ENCODE measurements at regions not wholly inside any gene's neighbourhood (a gene's known extent, or its start where the extent isn't known, plus 50 kb on each side); places are given as distances from the start of the nearest gene placed in this dataset.

GRCh38 chr7:35495377-35495776, 199.6 kb downstream of the HERPUD2 start:
- no peak overlapping the region for H3K4me3 ChIP-seq (ENCODE audit: low read depth, low read length)
- no peak for TF ChIP-seq CTCF (IDR thresholded peaks at IDR 0.05; ENCODE audit: insufficient read depth, low read length)
- DNase-seq (ENCODE audit: low read depth): no peak

GRCh38 chr7:35494407-35494806, 200.5 kb downstream of the HERPUD2 start:
- no peak for TF ChIP-seq CTCF (IDR thresholded peaks at IDR 0.05; ENCODE audit: insufficient read depth, low read length)
- no peak overlapping the region for H3K4me3 ChIP-seq (ENCODE audit: low read depth, low read length)
- DNase-seq (ENCODE audit: low read depth): no peak

GRCh38 chr7:35492451-35493175, 202.3 kb downstream of the HERPUD2 start:
- no peak for TF ChIP-seq CTCF (IDR thresholded peaks at IDR 0.05; ENCODE audit: insufficient read depth, low read length)
- no peak overlapping the region for H3K4me3 ChIP-seq (ENCODE audit: low read depth, low read length)
- DNase-seq (ENCODE audit: low read depth): no peak

GRCh38 chr7:35491233-35491632, 203.7 kb downstream of the HERPUD2 start:
- no peak for TF ChIP-seq CTCF (IDR thresholded peaks at IDR 0.05; ENCODE audit: insufficient read depth, low read length)
- no peak overlapping the region for H3K4me3 ChIP-seq (ENCODE audit: low read depth, low read length)
- DNase-seq (ENCODE audit: low read depth): no peak

GRCh38 chr7:35487841-35488240, 207.1 kb downstream of the HERPUD2 start:
- no peak overlapping the region for H3K4me3 ChIP-seq (ENCODE audit: low read depth, low read length)
- no peak for DNase-seq (ENCODE audit: low read depth)
- no peak for TF ChIP-seq CTCF (IDR thresholded peaks at IDR 0.05; ENCODE audit: insufficient read depth, low read length)

GRCh38 chr7:35487402-35487801, 207.5 kb downstream of the HERPUD2 start:
- TF ChIP-seq CTCF (IDR thresholded peaks at IDR 0.05; ENCODE audit: insufficient read depth, low read length): no peak
- H3K4me3 ChIP-seq (ENCODE audit: low read depth, low read length): no peak overlapping the region
- no peak for DNase-seq (ENCODE audit: low read depth)

GRCh38 chr7:35485436-35485835, 209.5 kb downstream of the HERPUD2 start:
- no peak overlapping the region for H3K4me3 ChIP-seq (ENCODE audit: low read depth, low read length)
- TF ChIP-seq CTCF (IDR thresholded peaks at IDR 0.05; ENCODE audit: insufficient read depth, low read length): no peak
- no peak for DNase-seq (ENCODE audit: low read depth)
